ENCODE measurements at regions not wholly inside any gene's neighbourhood (a gene's known extent, or its start where the extent isn't known, plus 50 kb on each side); places are given as distances from the start of the nearest gene placed in this dataset.

DNA sequence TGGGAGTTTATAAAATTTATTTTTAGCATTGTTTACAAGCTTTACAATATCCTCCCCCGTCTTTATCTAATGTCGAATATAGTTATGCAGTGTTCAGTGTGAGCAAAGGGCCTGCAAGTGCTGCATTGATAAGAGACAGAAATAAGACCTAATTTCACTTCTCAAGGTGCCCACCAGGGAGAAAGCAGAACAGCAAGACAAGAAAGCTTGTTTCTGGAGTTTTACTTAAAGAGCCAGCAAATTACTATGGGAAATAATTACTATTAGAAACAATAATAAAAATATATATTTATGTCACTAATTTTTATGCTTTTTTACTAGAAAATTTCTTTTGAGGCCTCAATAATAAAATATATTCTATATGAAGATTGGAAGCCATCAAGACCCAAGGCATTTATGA is 2677.7 kb downstream of the ARAP2 start:
- WGBS, 2 donors, result 51 to 63% methylated on average over 2 of the region's 2 CpGs
- intact Hi-C loops (cut with DNase I; ENCODE audit: low total_unique reads), result no loop called here
- TF ChIP-seq, protein P1, sequence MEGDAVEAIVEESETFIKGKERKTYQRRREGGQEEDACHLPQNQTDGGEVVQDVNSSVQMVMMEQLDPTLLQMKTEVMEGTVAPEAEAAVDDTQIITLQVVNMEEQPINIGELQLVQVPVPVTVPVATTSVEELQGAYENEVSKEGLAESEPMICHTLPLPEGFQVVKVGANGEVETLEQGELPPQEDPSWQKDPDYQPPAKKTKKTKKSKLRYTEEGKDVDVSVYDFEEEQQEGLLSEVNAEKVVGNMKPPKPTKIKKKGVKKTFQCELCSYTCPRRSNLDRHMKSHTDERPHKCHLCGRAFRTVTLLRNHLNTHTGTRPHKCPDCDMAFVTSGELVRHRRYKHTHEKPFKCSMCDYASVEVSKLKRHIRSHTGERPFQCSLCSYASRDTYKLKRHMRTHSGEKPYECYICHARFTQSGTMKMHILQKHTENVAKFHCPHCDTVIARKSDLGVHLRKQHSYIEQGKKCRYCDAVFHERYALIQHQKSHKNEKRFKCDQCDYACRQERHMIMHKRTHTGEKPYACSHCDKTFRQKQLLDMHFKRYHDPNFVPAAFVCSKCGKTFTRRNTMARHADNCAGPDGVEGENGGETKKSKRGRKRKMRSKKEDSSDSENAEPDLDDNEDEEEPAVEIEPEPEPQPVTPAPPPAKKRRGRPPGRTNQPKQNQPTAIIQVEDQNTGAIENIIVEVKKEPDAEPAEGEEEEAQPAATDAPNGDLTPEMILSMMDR (IDR thresholded peaks at IDR 0.05), result no peak
- TF ChIP-seq POLR2A (IDR thresholded peaks at IDR 0.05), result no peak
- no peak for DNase-seq
- H3K4me3 ChIP-seq, result no peak overlapping the region
- H3K9me3 ChIP-seq, result no peaks in the 10 kb centered on the region
- no peaks in the 10 kb centered on the region for H3K36me3 ChIP-seq (ENCODE audit: low read depth, missing control alignments)
- no peak overlapping the region for H3K27ac ChIP-seq
- no peaks in the 10 kb centered on the region for H3K4me1 ChIP-seq
- no peaks in the 10 kb centered on the region for H3K27me3 ChIP-seq

DNA sequence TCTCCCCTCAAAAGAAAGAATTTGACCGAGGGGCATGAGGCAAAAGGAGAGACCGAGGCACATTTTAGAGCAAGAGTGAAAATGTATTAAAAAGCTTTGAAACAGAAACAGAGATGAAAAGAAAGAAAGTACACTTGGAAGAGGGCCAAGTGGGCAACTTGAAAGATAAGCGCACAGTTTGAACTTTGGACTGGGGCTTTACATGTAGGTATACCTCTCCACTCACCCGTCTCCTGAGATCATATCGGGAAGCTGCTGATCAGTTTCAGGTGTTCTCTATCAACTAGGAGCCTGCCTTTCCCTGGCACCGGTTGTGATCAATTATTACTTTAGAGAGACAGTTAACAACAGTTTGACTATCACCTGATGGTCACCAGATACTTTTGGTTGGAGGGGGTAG is 2666.5 kb downstream of the ARAP2 start:
- H3K27ac ChIP-seq, result no peak overlapping the region
- TF ChIP-seq, protein P1 (IDR thresholded peaks at IDR 0.05), result no peak
- no peaks in the 10 kb centered on the region for H3K27me3 ChIP-seq
- no peaks in the 10 kb centered on the region for H3K36me3 ChIP-seq (ENCODE audit: low read depth, missing control alignments)
- no peak for DNase-seq
- no peaks in the 10 kb centered on the region for H3K9me3 ChIP-seq
- no peak overlapping the region for H3K4me3 ChIP-seq
- intact Hi-C loops (cut with DNase I; ENCODE audit: low total_unique reads), result no loop called here
- no peaks in the 10 kb centered on the region for H3K4me1 ChIP-seq
- 87 to 93% methylated on average over 6 of the region's 6 CpGs for WGBS, 2 donors

DNA sequence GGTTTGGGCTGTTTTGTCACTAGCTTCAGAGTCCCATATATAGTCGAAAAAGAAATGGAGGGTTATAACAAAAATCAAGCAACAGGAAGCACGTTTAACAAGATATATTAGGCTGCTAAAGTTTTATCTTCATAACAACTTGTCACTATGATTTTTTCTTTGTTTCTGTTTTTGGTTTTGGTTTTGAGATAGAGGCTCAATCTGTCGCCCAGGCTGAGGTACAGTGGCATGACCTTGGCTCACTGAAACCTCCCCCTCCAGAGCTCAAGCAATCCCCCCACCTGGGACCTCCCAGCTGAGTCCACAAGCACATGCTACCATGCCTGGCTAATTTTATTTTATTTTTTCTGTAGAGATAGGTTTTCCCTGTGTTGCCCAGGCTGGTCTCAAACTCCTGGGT is 2664.4 kb downstream of the ARAP2 start:
- no peak overlapping the region for H3K4me3 ChIP-seq
- no peaks in the 10 kb centered on the region for H3K4me1 ChIP-seq
- TF ChIP-seq, protein P1 (IDR thresholded peaks at IDR 0.05), result no peak
- TF ChIP-seq POLR2A (IDR thresholded peaks at IDR 0.05), result no peak
- 31 to 54% methylated on average over 3 of the region's 3 CpGs for WGBS, 2 donors
- DNase-seq, result no peak
- no peaks in the 10 kb centered on the region for H3K9me3 ChIP-seq
- intact Hi-C loops (cut with DNase I; ENCODE audit: low total_unique reads), result no loop called here
- H3K27me3 ChIP-seq, result no peaks in the 10 kb centered on the region
- H3K36me3 ChIP-seq (ENCODE audit: low read depth, missing control alignments), result no peaks in the 10 kb centered on the region
- no peak overlapping the region for H3K27ac ChIP-seq

DNA sequence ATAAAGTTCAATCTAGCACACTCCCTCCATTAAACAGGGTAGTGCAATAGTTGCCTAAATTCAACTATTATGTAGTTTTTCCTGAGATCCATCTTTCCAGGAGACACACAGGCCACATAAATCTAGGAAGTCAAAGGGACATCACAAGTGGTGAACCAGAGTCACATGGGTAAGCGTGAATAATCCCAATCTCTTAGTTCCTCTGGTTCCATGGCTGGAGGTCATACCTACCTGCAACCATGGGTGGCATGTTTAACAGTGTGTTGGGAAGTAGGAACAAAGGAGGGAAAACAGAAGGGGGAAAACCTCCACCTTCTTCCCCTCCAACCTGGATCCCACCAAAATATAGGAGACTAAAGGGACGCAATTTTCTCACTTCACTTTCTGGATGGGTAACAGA is 2651.6 kb downstream of the ARAP2 start:
- WGBS, 2 donors, result 89 to 98% methylated on average over 2 of the region's 2 CpGs

DNA sequence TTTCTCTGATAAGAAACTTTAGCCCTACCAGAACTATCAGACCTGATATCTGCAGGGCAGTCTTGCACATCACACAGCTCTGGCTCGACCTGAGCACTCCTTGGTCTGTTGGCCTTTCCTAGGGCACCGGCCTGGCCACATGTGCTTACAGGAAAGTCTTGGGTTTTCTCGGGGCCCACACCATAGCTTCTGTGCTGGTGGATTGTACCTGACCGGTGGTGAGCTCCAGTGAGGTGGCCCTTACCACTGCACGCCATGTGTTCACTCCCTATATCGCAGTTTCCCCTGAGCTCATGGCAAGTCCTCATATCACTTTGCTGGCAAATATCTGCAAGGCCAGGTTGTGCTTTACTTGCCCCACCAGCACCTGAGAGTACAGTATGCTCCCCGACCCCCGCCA is 2637.4 kb downstream of the ARAP2 start:
- no peak for TF ChIP-seq POLR2A (IDR thresholded peaks at IDR 0.05)
- TF ChIP-seq, protein P1 (IDR thresholded peaks at IDR 0.05), result no peak
- H3K27ac ChIP-seq, result no peak overlapping the region
- no peak for DNase-seq
- intact Hi-C loops (cut with DNase I; ENCODE audit: low total_unique reads), result no loop called here
- H3K27me3 ChIP-seq, result no peaks in the 10 kb centered on the region
- 88 to 100% methylated on average over 7 to 8 of the region's 8 CpGs for WGBS, 2 donors
- H3K9me3 ChIP-seq, result no peaks in the 10 kb centered on the region
- H3K4me1 ChIP-seq, result no peaks in the 10 kb centered on the region
- H3K36me3 ChIP-seq (ENCODE audit: low read depth, missing control alignments), result no peaks in the 10 kb centered on the region
- no peak overlapping the region for H3K4me3 ChIP-seq

More for the DNA sequence above, 2651.6 kb downstream of the ARAP2 start:
- no peaks in the 10 kb centered on the region for H3K4me1 ChIP-seq
- no peak overlapping the region for H3K4me3 ChIP-seq
- H3K27ac ChIP-seq, result no peak overlapping the region
- no peak for TF ChIP-seq POLR2A (IDR thresholded peaks at IDR 0.05)
- TF ChIP-seq, protein P1 (IDR thresholded peaks at IDR 0.05), result no peak
- H3K27me3 ChIP-seq, result no peaks in the 10 kb centered on the region
- intact Hi-C loops (cut with DNase I; ENCODE audit: low total_unique reads), result no loop called here
- H3K36me3 ChIP-seq (ENCODE audit: low read depth, missing control alignments), result no peaks in the 10 kb centered on the region
- DNase-seq, result no peak
- H3K9me3 ChIP-seq, result no peaks in the 10 kb centered on the region
